ENCODE measurements at regions not wholly inside any gene's neighbourhood (a gene's known extent, or its start where the extent isn't known, plus 50 kb on each side); places are given as distances from the start of the nearest gene placed in this dataset.
"Not testable (repeated sequence)": the region's sequence is repeated elsewhere in the genome, so short reads cannot be mapped to it uniquely, and the experiment has no call there.

DNA sequence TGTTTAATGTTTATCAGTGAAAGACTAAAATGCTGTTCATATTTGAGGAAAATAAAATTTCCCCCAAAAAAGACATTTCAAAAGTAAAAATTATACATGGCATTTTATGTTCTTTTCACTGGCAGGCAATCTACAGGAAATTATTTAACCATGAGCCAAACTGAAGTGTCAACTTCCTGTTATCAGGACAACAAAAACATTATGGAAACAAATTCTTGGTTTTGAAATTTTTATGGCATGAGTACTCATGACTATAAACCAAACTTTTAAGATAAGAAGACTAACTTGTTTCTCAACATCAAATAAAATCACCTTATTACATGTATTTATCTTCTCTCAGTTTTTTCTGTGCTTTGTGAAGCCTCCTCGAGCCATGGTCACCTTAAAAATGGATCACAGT lies 698.6 kb downstream of the LTN1 start:
- H3K4me3 Mint-ChIP-seq: no peak overlapping the region
- H3K4me1 Mint-ChIP-seq: no peaks in the 10 kb centered on the region
- no peak for DNase-seq
- no peak overlapping the region for H3K9ac ChIP-seq (ENCODE audit: extremely low read depth, low read length, poor library complexity, severe bottlenecking)
- WGBS, 2 experiments (ENCODE audit: insufficient coverage in 1 of 2, insufficient read length in 1 of 2): no CpG with 5 or more reads among the region's 1 CpG
- no peak overlapping the region for H3K4me3 ChIP-seq (ENCODE audit: low read length)
- H3K27ac ChIP-seq (ENCODE audit: low read depth, low read length): no peak overlapping the region
- H3K27ac Mint-ChIP-seq: no peak overlapping the region
- no peaks in the 10 kb centered on the region for H3K36me3 ChIP-seq (ENCODE audit: control insufficient read depth, insufficient read depth, low read length)
- TF ChIP-seq, protein P1, sequence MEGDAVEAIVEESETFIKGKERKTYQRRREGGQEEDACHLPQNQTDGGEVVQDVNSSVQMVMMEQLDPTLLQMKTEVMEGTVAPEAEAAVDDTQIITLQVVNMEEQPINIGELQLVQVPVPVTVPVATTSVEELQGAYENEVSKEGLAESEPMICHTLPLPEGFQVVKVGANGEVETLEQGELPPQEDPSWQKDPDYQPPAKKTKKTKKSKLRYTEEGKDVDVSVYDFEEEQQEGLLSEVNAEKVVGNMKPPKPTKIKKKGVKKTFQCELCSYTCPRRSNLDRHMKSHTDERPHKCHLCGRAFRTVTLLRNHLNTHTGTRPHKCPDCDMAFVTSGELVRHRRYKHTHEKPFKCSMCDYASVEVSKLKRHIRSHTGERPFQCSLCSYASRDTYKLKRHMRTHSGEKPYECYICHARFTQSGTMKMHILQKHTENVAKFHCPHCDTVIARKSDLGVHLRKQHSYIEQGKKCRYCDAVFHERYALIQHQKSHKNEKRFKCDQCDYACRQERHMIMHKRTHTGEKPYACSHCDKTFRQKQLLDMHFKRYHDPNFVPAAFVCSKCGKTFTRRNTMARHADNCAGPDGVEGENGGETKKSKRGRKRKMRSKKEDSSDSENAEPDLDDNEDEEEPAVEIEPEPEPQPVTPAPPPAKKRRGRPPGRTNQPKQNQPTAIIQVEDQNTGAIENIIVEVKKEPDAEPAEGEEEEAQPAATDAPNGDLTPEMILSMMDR (conservative IDR thresholded peaks at IDR 0.05): no peak
- H3K27me3 ChIP-seq (ENCODE audit: control insufficient read depth, insufficient read depth, low read length, poor library complexity, severe bottlenecking): no peaks in the 10 kb centered on the region
- H3K27me3 Mint-ChIP-seq (ENCODE audit: insufficient read depth): peaks cover under 1% of the 10 kb centered on the region
- no peaks in the 10 kb centered on the region for H3K4me1 ChIP-seq (ENCODE audit: control insufficient read depth, insufficient read depth, low read length)
- H3K9me3 ChIP-seq (ENCODE audit: control insufficient read depth, low read length): peaks cover 15% of the 10 kb centered on the region
- H3K9me3 Mint-ChIP-seq: peaks cover 15% of the 10 kb centered on the region
- peaks cover 4% of the 10 kb centered on the region for H3K36me3 Mint-ChIP-seq (ENCODE audit: low read depth)

DNA sequence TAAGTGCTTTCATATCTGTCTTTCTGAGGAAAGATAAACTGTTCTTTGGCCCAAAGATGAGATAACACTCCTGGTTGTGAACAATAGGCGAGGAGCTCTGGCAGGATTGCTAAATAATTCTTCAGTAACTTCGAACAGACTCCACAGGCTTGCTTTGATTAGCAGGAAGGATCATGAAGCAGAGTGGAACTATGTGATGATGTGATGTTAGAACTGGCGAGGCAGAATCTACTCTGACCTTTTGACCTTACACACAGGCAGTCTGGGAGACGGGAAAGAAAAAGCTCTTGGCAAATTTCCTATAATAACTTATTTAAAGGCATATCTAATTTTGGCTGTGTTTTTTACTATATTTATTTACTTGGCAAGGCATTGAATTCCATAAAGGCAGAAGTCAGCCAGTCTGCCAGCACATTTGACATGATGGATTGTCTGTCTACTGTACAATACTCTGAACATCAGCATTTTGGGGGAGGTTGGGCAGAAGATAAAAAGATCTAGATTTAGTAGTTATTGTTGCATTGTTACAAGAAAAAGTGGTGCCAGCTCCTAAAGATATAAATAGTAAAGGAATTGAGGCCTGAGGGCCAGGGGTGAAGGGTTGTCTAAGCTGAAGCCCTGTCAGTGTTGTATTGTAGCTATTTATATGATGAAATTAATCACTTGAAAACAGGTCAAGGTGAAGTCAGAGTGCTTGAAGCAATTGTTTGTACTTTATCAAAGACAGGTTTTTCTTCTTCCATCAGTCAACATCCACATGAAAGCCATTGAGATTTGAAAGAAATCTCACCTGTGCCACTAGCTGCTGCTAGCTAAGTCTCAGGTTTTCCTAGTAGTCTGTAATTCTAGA lies 708.8 kb downstream of the LTN1 start:
- Mint-ChIP-seq H3K36me3 (ENCODE audit: low read depth) (no peaks in the 10 kb centered on the region), H3K4me1 (peaks cover 34% of the 10 kb centered on the region), H3K9me3 (peaks cover 7% of the 10 kb centered on the region), H3K27ac (no peak overlapping the region), H3K4me3 (no peak overlapping the region), H3K27me3 (ENCODE audit: insufficient read depth) (no peaks in the 10 kb centered on the region)
- H3K27me3 ChIP-seq (ENCODE audit: control insufficient read depth, insufficient read depth, low read length, poor library complexity, severe bottlenecking): no peaks in the 10 kb centered on the region
- H3K4me3 ChIP-seq (ENCODE audit: low read length): peak overlapping the region; percentile 12
- H3K27ac ChIP-seq (ENCODE audit: low read depth, low read length): no peak overlapping the region
- TF ChIP-seq, protein P1 (conservative IDR thresholded peaks at IDR 0.05): no peak
- 64 to 73% methylated on average over 2 to 4 of the region's 4 CpGs for WGBS, 2 experiments (ENCODE audit: insufficient coverage in 1 of 2, insufficient read length in 1 of 2)
- DNase-seq: no peak
- H3K36me3 ChIP-seq (ENCODE audit: control insufficient read depth, insufficient read depth, low read length): no peaks in the 10 kb centered on the region
- H3K9ac ChIP-seq (ENCODE audit: extremely low read depth, low read length, poor library complexity, severe bottlenecking): no peak overlapping the region
- H3K9me3 ChIP-seq (ENCODE audit: control insufficient read depth, low read length): no peaks in the 10 kb centered on the region
- peaks cover 10% of the 10 kb centered on the region for H3K4me1 ChIP-seq (ENCODE audit: control insufficient read depth, insufficient read depth, low read length)

DNA sequence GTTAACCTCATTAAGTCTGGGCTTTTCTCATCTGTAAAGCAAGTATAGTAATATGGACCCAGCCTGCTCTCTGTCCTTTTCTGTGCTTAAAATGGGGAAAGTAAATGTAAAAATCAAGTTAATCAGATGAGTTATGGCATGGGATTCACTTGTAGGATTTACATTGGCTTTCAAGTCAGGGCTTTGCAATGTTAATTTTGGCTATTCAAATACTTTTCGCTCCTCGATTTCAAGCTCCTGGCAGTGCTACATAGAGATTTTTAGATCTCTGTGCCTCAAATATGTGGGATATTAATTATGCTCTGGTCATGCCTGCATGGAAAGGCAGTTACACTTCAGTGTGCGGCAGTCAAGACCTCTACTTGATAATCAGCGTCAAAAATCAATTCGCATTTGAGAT lies 709.8 kb downstream of the LTN1 start:
- H3K27me3 ChIP-seq (ENCODE audit: control insufficient read depth, insufficient read depth, low read length, poor library complexity, severe bottlenecking): no peaks in the 10 kb centered on the region
- Mint-ChIP-seq H3K36me3 (ENCODE audit: low read depth) (no peaks in the 10 kb centered on the region), H3K27ac (no peak overlapping the region), H3K4me1 (peaks cover 34% of the 10 kb centered on the region), H3K27me3 (ENCODE audit: insufficient read depth) (no peaks in the 10 kb centered on the region), H3K4me3 (no peak overlapping the region), H3K9me3 (peaks cover 6% of the 10 kb centered on the region)
- WGBS, 2 experiments (ENCODE audit: insufficient coverage in 1 of 2, insufficient read length in 1 of 2): 67 to 93% methylated on average over 2 to 5 of the region's 5 CpGs
- H3K27ac ChIP-seq (ENCODE audit: low read depth, low read length): no peak overlapping the region
- no peak overlapping the region for H3K4me3 ChIP-seq (ENCODE audit: low read length)
- no peak overlapping the region for H3K9ac ChIP-seq (ENCODE audit: extremely low read depth, low read length, poor library complexity, severe bottlenecking)
- H3K36me3 ChIP-seq (ENCODE audit: control insufficient read depth, insufficient read depth, low read length): no peaks in the 10 kb centered on the region
- no peaks in the 10 kb centered on the region for H3K9me3 ChIP-seq (ENCODE audit: control insufficient read depth, low read length)
- DNase-seq: no peak
- TF ChIP-seq, protein P1 (conservative IDR thresholded peaks at IDR 0.05): no peak
- H3K4me1 ChIP-seq (ENCODE audit: control insufficient read depth, insufficient read depth, low read length): peaks cover 10% of the 10 kb centered on the region

DNA sequence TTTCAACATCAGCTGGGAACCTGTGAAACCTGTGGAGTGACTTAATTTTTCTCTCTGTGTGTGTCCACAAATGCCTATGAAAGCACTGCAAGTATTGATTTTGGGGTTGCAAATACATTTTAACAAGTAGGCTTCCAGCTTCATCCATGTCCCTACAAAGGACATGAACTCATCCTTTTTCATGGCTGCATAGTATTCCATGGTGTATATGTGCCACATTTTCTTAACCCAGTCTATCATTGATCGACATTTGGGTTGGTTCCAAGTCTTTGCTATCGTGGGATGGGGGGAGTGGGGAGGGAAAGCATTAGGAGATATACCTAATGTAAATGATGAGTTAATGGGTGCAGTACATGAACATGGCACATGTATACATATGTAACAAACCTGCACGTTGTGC lies 711.3 kb downstream of the LTN1 start:
- 82% methylated on average over 2 of the region's 3 CpGs; no CpG with 5 or more reads in 1 of the 2 experiments for WGBS, 2 experiments (ENCODE audit: insufficient coverage in 1 of 2, insufficient read length in 1 of 2)
- H3K27me3 ChIP-seq (ENCODE audit: control insufficient read depth, insufficient read depth, low read length, poor library complexity, severe bottlenecking); H3K27ac ChIP-seq (ENCODE audit: low read depth, low read length); H3K9me3 ChIP-seq (ENCODE audit: control insufficient read depth, low read length); H3K27me3 Mint-ChIP-seq (ENCODE audit: insufficient read depth); H3K9me3 Mint-ChIP-seq; H3K27ac Mint-ChIP-seq; H3K36me3 ChIP-seq (ENCODE audit: control insufficient read depth, insufficient read depth, low read length); DNase-seq; H3K36me3 Mint-ChIP-seq (ENCODE audit: low read depth); H3K4me3 Mint-ChIP-seq; H3K9ac ChIP-seq (ENCODE audit: extremely low read depth, low read length, poor library complexity, severe bottlenecking); H3K4me3 ChIP-seq (ENCODE audit: low read length): not testable (repeated sequence)
- H3K4me1 ChIP-seq (ENCODE audit: control insufficient read depth, insufficient read depth, low read length): peaks cover 10% of the 10 kb centered on the region
- H3K4me1 Mint-ChIP-seq: peaks cover 34% of the 10 kb centered on the region

All from endodermal cell (in vitro differentiated cells).